ENCODE measurements at regions not wholly inside any gene's neighbourhood (a gene's known extent, or its start where the extent isn't known, plus 50 kb on each side); places are given as distances from the start of the nearest gene placed in this dataset.

DNA sequence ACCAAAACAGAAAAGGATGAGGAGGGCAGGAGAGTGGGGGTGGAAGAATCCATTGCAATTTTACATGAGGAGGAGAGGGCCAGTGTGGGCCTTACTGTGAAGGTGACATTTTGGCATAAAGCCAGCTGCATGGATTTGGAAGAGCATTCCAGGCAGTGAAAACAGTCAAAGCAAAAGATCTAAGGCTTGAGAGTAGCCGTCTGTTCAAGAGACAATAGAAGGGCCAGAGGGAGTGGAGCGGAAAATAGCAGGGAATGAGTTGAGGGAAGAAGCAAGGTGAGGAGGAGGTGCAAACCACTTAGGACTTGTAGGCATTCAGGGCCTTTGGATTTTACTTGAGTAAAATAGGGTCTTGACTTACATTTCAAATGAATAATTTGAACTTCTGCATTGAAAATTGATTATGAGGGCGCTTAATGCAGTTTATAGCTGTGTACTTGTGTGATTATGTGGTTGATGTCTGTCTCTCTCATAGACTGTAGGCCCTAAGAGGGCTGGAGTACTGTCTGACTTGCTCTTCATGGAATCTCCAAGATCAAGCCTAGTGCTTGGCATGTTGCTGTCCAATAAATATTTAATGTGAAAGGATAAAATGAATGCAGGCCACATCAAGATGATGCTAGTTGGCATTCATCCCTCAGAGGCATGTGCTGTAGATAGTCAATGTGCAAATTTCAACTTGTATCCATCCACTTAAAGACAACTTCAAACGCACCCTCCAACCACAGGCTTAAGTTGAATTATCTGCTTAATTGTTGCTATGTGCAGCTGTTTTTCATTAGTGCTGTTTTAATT is 772.1 kb upstream of the RBFOX1 start:
- DNase-seq: no peak

DNA sequence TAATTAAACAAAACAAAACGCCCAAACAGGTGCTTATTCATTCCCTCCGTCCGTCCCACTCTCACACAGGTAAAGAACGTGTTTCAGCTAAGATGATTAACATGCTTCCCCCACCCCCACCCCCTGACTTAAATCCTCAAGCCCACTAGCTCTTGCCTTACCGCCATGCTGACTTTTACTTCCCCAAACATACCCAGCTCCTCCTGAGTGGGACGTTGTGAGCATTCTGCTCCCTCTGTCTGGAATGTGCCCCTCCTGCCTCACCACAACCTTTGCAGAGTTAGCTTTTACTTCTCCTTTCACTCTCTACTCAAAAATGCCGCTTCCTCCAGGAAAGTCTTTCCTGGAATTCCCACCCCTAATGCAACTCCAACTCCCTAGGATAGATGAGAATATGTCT is 774.0 kb upstream of the RBFOX1 start:
- no peak for DNase-seq

DNA sequence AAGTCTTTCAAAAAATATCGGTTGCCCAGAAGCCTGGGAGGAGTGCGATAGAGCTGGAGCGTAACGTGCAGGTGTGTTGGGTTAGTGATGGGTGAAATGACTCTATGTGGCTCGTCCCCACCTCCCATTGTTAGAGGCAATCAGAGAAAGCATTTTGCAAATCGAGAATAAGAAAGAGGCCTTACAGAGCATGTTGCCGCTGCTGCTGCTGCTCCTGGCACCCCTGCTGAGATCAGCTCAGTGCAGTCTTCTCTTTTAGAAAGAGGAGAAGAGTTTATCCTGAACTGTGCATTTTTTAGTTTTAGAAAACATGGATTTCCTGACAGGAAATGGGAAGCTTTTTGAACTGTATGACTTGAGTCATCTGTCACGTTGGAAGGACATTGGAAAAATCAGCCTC is 774.5 kb upstream of the RBFOX1 start:
- no peak for DNase-seq

DNA sequence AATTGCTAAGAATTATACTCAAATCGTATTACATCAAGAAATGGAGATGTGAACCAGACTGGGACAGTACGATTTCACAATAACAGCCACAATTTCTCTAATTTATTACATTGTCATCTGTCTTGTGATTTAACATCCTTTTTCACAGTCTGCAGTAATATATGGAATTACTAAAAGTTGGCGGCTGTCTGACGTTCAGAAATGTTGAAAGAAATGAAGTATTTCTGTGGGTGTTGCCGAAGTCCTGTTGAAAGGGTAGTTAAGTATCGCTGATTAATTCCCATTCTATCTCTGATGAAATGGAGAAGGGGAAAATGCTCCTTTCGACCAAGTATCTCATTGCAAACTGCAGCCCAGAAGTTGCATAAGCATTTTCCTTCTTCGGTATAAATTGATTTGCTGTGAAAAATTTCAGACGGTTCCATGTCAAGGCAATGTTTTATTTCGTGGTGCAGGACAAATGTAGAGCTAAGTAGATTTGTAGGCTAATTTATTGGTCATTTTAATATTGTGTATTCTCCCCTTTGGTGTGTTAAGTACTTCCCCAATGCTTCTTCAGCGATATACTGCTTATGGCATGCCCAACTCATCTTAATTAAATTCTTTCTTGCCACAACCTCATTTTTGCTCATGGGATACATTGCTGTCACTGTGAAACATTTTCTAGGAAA is 775.2 kb upstream of the RBFOX1 start:
- DNase-seq: no peak

DNA sequence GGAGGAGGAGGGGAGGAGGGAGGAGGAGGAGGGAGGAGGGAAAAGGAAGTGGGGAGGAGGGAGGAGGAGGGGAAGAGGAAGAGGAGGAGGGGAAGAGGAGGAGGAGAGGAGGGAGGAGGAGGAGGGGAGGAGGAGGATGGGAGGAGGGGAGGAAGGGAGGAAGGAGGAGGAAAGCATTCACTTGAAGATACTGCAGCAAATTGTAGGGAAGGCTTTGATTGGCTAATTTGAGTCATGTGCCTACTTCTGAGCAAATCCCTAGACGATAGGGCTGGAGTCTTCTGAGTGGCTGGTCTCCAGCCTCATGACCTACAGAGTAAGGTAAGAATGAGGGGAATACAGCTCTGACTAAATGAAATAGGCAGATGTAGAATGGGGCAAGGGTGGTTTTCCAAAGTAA is 783.2 kb upstream of the RBFOX1 start:
- no peak for DNase-seq

DNA sequence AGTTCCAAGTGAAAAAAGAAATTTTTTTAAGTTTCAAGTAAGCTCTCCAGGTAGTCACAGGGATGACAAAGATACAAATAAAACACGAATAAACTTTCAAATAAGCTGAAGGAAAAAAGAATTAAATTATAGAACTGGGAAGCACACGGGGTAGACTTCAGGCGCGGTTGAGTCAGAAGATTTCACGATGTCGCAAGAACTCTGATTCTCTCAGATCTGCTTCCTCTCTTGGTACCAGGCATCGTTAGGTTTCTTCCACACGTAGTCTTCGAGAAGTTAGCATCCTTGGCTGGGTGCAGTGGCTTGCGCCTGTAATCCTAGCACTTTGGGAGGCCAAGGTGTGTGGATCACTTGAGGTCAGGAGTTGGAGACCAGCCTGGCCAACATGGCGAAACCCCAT is 784.1 kb upstream of the RBFOX1 start:
- no peak for DNase-seq

DNA sequence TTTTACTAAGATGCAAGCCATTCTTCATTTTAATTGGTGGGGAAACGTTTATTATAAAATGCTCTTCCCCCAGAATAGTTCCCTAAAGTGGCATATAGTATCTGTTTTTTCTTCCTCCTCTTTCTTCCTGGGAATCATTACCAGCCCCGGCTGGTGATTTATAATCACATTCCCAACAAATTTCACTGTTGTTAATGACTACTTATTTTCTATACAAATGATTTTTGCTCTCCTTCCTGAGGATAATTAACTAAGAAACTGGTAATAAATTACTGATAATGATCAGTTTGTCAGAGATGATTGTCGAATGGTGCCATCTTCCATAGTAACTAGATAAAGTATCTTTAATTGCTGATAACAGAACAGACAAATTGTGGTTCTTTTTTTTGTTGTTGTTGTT is 785.5 kb upstream of the RBFOX1 start:
- no peak for DNase-seq

DNA sequence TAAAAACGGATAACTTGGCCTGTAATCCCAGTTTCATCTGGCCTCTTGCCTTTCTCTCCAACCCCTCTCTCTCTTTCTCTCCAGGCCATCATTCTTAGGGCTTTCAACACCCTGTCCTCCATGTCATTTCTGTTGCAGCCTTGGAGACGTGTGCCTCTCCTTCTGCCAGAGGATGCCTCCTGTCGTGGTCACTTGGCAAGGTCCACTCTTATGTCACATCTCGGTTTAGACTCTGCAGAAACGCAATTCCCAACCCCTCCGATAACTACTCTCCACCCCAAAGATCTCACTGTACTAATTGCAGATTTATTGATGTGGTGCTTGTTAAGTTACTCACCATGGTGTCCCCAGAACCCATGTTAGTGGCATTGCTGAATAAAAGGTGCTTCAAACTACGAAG is 787.3 kb upstream of the RBFOX1 start:
- no peak for DNase-seq

DNA sequence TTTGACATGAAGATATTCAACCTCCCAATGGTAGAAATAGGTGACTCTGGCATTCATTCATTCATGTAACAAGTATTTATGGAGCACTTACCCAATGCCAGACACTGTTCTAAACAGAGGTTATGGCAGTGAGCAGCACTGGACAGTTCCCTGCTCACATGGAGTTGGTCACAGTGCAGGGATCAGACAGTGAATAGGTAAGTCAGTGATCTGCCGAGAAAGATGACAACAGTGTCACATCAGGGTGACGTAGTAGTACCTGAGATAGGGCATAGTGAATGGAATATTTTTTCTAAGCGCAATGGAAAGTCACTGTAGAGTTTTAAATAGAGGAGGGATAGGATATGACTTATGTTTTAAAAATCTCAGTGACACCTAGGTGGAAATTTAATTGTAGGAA is 791.4 kb upstream of the RBFOX1 start:
- DNase-seq: no peak

DNA sequence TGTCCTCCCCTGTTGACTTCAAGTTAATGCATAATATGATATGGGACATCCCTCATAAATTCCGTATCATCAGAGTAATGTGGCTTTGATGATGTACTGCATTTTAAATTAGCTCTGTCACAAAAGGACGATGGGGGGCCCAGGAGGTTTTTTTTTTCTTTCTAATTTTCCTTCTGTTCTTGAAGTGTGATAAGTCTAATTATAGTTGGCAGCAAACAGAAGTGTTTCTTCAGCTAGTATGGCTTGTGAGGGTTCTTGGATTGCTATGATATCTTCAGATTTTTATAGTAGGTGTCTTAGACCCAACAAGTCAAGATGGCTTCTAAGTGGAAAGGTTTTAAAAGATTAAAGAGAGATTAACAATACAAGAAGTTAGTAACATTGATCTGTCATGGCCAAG is 796.2 kb upstream of the RBFOX1 start:
- no peak for DNase-seq

DNA sequence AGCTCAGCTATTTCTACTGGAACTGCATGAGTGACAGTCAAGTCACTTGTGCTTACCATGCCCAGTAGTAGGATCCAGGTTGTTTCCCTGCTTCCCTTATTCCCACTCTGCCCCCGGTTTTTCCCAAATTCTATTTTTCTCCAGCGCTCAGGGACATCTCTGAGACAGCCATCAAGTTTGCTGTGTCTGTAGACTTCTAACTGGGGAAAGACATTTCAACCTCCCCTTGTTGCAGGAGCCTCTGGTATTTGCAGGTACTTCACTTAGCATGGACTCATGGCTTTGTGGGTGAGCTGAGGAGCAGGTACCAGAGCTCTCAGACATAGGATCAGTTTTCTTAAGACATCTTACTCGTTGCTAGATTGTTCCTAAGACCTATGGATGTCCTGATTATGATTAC is 801.6 kb upstream of the RBFOX1 start:
- DNase-seq: no peak

DNA sequence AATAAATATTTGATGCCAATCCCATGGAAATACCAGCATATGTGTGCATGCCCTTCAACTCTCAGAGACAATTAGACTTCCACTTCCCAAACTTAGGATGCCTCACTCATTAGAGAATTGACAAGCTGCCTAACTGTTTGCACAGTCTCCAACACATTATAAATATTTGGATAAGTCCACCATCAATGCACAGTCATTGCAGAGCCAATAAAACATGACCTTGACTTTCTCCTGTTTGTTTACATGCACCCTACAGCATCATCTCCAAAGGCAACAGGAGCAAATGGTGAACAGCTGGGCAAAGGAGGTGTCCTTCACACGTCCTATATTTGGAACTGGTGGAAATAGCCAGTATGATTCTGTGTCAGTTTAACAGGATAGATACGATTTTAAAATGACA is 804.4 kb upstream of the RBFOX1 start:
- no peak for DNase-seq

DNA sequence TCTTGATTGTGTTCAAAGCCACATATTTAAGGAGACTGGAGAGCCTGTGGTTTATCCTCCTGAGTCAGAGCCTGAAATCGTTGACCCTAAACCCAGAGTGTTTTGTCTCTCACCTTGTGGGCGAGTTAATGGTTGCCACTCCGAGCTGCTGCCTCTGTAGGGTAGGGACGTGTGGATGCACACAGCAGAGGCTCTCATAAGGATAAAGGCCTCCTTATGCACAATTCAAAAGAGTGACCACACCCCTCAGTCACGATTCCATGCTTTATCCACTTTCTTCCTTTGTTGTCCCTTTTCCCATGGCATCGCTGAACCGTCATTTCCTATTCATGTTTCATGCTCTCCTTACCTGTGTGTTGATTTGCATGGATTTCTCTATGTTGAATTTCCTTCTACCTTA is 805.0 kb upstream of the RBFOX1 start:
- no peak for DNase-seq

DNA sequence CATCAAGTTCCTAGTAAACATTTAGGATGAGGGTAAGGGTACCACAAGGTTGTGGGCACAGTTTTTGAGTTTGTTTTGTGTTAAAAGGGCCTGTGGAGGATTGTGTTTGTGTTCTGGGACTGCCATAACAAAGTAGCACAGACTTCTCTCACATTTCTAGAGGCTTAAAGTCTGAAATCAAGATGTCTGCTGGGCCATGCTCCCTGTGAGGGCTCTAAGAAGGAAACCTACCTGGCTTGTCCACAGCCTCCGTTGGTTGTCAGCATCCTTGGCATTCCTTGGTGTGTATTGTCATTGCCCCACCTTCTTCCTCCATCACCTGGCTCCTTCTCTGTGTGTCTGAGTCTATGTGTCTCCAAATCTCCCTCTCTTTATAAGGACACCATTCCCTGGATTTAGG is 808.1 kb upstream of the RBFOX1 start:
- DNase-seq: no peak

DNA sequence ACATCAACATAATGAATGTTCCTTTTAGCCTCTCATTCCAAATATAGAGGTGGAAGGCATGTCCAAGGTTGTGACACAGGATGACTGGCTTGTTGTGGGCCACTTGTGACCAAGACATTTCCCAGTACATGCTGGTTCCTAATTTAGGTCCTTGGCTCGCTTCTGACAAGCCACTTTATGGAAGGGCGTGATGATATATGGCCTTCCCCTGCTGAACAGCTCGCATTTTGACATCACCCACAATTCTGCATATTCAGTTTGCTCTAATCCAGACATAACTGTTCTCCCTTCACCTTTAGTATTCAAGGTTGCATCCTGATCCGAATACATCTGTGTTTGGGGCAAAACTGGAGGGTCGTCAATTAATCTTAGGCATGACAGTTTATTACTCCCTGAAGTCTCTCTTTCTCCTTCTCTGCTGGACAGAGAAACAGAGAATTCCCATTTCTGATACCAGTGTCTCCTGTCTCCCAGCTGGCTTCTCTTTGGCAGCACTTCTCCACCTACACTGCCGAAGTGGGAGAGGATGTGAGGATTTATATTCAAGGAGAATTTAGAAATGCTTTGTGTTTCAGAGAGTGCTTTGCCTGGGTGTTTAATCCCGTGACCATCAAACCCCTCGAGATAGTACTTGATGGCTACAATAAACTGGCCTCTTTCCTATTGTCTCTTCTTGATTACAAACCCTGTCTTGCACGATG is 815.5 kb upstream of the RBFOX1 start:
- DNase-seq: no peak

DNA sequence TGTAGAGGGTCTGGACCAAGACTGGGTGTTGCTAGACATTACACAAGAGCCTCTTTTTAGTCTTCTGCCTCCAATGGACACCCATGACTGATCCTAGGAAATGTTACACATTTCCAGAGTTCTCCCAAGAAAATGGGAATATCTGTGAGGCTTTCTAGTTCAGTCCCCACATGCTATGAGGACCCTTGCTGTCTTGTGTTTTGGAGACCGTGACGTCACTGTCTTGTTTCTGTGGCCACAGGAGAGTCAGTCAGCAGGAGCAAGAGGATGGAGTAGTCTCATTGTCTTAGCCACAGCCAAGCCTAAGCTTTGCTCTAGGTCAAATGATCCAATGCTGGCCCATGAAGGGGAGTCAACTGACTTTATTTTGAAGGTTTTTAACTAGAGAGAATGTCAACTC is 820.1 kb upstream of the RBFOX1 start:
- no peak for DNase-seq

DNA sequence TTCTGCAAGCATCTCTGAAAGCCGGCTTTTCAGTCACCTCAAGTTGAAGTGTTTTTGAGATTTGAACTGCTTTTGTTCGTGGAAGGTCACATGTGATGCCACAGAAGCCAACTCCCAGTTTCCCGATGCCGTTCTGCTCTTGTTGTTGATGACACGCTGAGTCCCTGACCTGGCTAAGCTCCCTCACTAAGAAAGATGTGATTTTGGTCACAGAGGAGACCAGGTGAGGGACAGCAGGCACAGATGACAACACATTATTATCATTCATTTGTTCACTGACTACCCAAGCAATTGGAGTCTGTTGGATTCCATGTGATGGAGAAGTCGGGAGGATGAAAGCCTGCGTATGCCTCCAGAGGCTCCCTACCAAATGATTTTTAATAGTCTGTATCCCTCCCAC is 822.4 kb upstream of the RBFOX1 start:
- DNase-seq: no peak

DNA sequence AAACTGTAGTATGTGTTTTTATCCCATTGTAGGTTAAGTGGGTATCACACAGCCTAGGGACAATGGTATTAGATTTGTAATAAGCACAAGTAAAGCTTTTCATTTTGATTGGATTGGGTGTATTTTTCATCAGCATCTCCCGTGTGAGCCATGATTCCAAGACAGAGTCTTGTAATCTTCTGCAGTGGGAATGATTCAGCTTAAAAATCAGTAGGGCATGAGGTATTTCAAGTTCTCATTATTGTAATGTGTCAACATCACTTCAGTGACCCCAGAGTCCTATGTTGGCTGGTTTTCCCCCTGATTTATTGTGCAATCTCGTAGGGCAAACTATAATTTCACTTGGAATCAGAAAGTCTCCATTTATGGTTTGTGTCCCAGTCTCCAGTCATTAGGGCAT is 833.2 kb upstream of the RBFOX1 start:
- DNase-seq: no peak

DNA sequence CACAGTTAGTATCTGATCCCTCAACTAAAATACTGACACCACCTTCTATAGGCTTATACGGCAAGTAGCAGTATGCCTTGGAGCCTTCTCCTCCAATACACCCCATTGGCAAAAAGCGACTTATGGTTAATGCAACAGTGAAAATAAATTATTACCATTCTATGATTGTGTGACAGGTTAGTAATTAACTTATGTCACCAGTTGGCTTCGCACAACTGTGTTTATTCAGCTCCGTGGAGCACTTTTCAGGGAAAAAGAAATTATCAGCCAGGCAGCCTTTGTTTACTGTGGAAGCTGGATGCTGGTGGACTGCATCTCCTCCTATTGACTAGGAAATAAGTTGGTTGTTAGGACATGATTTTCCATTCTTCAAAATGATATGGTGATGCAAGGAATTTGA is 833.8 kb upstream of the RBFOX1 start:
- DNase-seq: no peak

DNA sequence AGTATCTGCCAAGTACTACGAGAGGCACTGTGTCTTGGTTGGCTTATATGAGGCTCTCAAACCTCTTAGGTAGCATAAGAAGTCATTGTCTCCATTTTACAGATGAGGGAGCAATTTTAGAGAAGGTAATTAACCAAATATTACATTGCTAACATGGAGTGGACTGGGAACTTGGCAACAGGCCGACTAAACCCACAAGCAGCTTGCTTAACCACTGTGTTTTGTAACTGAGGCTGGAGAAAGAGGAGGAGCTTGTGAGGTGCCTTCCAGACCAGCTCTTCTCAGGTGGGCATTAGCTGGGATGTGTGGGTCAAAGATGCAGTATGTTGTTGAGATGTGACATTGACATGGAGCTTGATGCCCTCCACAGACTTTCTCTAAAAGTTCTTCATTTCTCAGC is 835.6 kb upstream of the RBFOX1 start:
- DNase-seq: no peak

DNA sequence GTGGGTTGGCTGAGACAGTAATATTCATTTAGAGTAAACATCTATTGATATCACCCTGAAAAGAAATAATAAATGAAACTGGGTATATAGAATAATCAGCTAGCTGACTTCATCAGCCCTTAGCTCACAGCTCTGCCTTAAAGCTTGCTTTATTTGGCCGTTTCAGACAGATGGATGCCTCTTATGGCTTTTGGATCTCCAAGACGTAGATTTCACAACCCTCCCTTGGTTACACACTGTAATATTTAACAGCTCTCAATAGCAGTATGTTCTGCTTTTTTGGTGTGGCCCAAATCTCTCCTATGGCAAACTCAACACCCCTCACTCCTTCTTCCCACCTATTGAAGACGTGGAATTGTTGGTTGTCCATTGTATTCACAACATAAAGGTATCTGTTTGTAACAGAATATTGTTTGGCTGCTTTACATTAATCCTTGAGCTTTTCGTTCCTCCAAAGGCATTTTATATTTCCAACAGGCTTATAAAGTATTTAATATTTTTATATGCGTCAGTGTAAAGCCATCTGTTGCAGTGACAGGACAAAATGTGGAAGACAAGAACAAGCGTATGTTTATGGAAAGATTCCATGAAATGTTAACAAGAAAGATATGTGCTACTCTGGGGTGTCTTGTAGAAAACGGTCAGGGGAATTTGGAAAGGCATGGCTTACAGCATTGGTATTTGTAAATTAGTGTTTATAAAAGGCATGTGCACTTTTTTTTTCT is 837.0 kb upstream of the RBFOX1 start:
- DNase-seq: no peak

DNA sequence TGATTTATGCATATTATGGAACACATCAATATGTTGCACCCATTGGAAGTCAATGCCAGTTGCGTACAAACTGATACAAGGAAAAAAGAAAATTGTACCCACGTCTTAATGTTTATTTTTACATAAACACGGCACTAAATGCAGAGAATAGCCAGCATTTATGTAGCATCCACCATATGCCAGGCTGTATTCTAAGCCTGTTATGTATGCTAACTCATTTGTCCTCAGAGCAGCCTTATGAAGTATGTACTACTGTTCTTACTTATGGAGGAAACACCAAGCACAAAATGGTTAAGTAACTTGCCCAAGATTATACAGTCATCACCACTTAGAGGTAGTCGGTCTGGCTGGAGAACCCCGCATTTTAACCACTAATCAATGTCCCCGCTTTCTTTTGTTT is 837.9 kb upstream of the RBFOX1 start:
- DNase-seq: no peak

DNA sequence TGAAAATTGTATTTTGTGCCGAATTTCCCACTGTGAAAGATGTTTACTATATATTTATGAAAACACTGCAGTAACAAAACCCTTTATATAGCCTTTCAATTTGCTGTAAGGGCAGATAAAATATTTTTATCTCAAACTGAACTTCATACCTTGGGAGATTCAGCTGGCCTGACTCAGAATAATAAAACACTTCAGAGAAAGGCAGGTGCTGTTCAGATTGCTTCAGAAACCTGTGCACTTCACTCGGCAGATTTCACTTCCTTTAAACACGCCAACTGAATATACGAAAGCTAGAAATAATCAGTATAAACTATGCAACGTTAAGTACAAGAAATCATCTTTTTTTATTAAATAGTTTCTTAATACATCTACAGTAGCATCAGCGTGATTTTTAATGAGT is 839.1 kb upstream of the RBFOX1 start:
- DNase-seq: no peak

DNA sequence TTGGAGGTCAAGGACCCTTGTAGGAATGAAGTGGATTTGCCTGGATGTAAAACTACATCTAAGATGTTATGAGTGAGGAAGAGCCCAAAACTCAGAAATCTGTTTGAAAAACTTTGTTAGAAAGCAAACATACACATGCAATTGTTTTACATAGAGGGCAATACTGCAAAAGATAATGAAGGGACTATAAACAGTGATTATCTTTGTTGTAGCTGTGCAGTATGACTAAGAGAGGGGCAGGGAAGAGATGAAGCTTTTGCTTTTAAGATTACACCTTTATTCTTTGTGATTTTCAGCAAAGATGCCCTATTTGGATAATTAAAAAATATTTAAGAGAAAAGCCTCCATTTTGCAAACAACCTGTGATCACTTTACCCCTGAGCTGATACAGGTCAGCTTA is 839.9 kb upstream of the RBFOX1 start:
- DNase-seq: no peak

Measured in stimulated activated CD4-positive, alpha-beta T cell treated with anti-CD3 and anti-CD28 coated beads, Interleukin-4, amount 100 ng/mL, for 4 hours (primary cell).